HepG2 (cell line): ENCODE measurements at regions not wholly inside any gene's neighbourhood (a gene's known extent, or its start where the extent isn't known, plus 50 kb on each side); places are given as distances from the start of the nearest gene placed in this dataset.

ENCODE experiments used
- CC2D1A ChIP-seq: sonication (generic); formaldehyde crosslinking; IDR thresholded peaks from 2 replicates; pipeline ENCODE4 v1.8.1; 2023; ENCODE audit warnings: mild to moderate bottlenecking, missing genetic modification reagents
- ZBTB26 ChIP-seq: IDR thresholded peaks from 2 replicates; pipeline ENCODE4 v1.6.1; 2016; ENCODE audit warnings: missing compliant biosample characterization, missing genetic modification reagents, borderline replicate concordance

- TF ChIP-seq CC2D1A (CRISPR knock-in tag), result no peak
- TF ChIP-seq ZBTB26 (CRISPR knock-in tag), result no peak
Measured at GRCh38 chr15:62362608-62363007, 197.5 kb upstream of the C2CD4B start.
